Mucosa of descending colon (tissue), 3 donors: ENCODE measurements at regions not wholly inside any gene's neighbourhood (a gene's known extent, or its start where the extent isn't known, plus 50 kb on each side); places are given as distances from the start of the nearest gene placed in this dataset.

Experiments
- ATAC-seq: fragments of 200-7000 bp; cut with Tn5 transposase; one replicate; pipeline ENCODE4 v1.9.1; 2020; ENCODE audit warnings: mild to moderate bottlenecking, moderate library complexity
- DNase-seq, 3 donors: peaks; one replicate each; pipeline ENCODE4 v3.0.0-alpha.2; 2020
- H3K36me3 ChIP-seq: fragments of 200-600 bp; one replicate; pipeline ENCODE4 v1.8.0; 2021; ENCODE audit warnings: low read depth, mild to moderate bottlenecking
- H3K4me1 ChIP-seq: fragments of 200-600 bp; one replicate; pipeline ENCODE4 v1.8.0; 2021; ENCODE audit warnings: low read depth, mild to moderate bottlenecking
- H3K4me3 ChIP-seq: fragments of 200-600 bp; one replicate; pipeline ENCODE4 v1.8.0; 2021; ENCODE audit warnings: mild to moderate bottlenecking
- H3K9me3 ChIP-seq: fragments of 200-600 bp; one replicate; pipeline ENCODE4 v1.8.0; 2021; ENCODE audit warnings: mild to moderate bottlenecking
- intact Hi-C, 2 donors: fragments of 100-400 bp; cut with DNase I in 1 of 2; cut with micrococcal nuclease in 1 of 2; formaldehyde crosslinking; loops; one replicate each; pipeline versions ENCODE4 v1.11.0 to v1.11.1; 2022; cut with DNase I, micrococcal nuclease
- TF ChIP-seq, protein P1 (sequence below): fragments of 200-600 bp; IDR thresholded peaks from one replicate; pipeline ENCODE4 v1.8.0; 2022; ENCODE audit warnings: antibody characterized with exemption, mild to moderate bottlenecking
- donor health status: DM: no; HTN: no; CAD: no; lungs with moderate emphysema.
- donor health status: DM: no; HTN: no; CAD: no.
- donor health status: DM: no; HTN: yes; CAD: no.

DNA sequence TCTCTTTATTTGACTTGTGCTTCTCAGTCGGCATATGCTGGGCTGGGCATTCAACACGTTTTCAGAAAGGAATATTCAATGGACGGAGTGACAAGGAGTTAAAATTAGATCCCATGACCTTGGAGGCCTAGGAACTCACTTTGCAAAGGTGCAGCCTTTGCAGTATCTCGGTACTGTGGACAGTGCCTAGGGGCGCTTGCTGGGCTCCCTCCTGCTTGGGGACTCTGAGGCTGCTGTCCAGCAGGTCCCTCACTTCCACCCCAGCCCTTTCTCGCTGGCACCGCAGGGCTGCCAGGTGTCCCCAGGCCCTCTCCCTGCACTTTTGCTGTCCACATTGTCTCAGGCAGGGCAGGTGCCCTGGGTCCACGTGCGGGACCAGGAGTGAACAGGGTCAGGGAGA is 255.5 kb upstream of the B3GAT1 start:
- intact Hi-C loops = no loop called here
- Histone ChIP-seq H3K4me1 (no peaks in the 10 kb centered on the region), H3K36me3 (no peaks in the 10 kb centered on the region), H3K4me3 (no peak overlapping the region), H3K9me3 (no peaks in the 10 kb centered on the region)
- ATAC-seq (no peak), DNase-seq (no peak)
- TF ChIP-seq, protein P1, sequence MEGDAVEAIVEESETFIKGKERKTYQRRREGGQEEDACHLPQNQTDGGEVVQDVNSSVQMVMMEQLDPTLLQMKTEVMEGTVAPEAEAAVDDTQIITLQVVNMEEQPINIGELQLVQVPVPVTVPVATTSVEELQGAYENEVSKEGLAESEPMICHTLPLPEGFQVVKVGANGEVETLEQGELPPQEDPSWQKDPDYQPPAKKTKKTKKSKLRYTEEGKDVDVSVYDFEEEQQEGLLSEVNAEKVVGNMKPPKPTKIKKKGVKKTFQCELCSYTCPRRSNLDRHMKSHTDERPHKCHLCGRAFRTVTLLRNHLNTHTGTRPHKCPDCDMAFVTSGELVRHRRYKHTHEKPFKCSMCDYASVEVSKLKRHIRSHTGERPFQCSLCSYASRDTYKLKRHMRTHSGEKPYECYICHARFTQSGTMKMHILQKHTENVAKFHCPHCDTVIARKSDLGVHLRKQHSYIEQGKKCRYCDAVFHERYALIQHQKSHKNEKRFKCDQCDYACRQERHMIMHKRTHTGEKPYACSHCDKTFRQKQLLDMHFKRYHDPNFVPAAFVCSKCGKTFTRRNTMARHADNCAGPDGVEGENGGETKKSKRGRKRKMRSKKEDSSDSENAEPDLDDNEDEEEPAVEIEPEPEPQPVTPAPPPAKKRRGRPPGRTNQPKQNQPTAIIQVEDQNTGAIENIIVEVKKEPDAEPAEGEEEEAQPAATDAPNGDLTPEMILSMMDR = no peak

GRCh38 chr11:134667175-134667500 is 255.1 kb upstream of the B3GAT1 start:
- ATAC-seq (no peak), DNase-seq (no peak)
- intact Hi-C loops = no loop called here
- no peaks in the 10 kb centered on the region for H3K36me3 ChIP-seq
- no peaks in the 10 kb centered on the region for H3K9me3 ChIP-seq
- TF ChIP-seq, protein P1 = no peak
- H3K4me1 ChIP-seq = no peaks in the 10 kb centered on the region
- no peak overlapping the region for H3K4me3 ChIP-seq

DNA sequence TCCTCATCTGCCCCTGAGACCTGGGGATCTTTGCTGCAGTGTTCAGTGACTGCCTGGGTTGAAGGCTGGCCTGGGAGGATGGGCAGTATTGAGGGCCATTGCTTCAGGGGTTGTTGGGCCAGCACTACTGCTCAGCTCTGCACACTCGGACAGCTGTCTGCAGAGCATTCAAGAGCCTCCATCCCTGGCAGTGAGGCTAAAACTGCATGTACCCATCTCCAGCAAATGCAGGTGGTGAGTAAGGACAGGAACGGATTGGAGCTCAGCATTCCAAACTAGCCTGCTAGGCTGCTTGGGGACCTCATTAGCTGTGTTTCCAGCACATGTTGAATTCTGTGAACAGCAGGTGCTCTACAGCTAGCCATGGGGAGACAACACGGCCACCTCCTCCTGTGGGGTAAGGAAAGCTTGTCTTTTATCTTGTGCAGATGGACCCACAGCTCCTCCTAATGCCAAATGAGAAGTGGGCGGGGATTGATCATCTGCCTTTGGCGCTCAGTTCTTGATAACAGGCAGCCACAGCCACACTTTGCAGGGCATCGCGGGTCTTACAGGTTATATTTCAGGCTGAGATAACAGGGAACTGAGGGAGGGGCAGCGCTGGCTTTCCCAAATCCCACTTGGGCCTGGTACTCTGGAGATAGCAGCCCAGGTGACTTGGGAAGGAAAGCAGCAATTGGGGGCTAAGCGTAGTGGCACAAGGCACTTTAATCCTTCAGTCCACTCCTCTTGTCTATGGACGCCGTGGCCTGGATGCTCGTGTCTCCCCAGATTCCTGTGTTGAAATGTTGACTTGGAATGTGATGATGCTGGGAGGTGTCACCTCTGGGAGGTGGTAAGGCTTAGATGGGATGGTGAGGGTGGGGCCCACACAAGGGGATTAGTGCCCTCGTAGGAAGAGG is 254.5 kb upstream of the B3GAT1 start:
- H3K36me3 ChIP-seq = no peaks in the 10 kb centered on the region
- no peak for ATAC-seq
- H3K9me3 ChIP-seq = no peaks in the 10 kb centered on the region
- H3K4me1 ChIP-seq = no peaks in the 10 kb centered on the region
- no peak for DNase-seq
- intact Hi-C loops = no loop called here
- TF ChIP-seq, protein P1 = no peak
- H3K4me3 ChIP-seq = no peak overlapping the region

DNA sequence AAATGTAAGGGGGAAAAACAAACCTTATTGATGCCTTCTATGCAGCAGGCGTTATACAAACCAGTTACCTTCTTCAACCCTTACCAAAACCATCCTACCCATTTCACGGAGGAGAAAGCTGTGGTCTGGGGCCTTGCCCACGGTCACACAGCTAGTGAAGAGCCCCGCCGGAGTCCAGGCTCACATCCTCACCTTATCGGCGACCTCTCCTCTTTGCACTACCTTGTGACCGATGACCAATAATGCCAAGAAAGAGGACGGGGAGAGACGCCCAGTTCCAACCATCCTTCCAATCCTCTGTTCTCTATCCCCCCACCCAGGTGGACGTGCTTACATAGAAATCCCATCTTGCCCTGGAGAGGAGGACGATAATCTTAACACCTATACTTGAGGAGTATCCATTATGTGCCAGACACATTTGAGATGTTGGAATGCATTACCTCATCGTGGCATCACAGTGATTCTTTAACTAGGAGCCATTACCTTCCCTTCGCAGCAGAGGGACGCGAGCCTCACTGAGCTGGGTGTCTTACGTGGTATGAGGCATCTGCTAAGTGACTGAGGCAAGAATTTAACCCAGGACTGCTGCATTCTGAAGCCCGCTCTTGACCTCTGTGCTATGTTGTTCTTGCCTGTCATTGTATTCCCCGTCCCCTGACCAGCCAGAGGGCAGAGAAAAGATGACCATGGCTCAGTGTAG is 253.7 kb upstream of the B3GAT1 start:
- intact Hi-C loops = no loop called here
- ATAC-seq (no peak), DNase-seq (no peak)
- no peaks in the 10 kb centered on the region for H3K36me3 ChIP-seq
- no peak overlapping the region for H3K4me3 ChIP-seq
- no peaks in the 10 kb centered on the region for H3K9me3 ChIP-seq
- no peaks in the 10 kb centered on the region for H3K4me1 ChIP-seq
- TF ChIP-seq, protein P1 = no peak

DNA sequence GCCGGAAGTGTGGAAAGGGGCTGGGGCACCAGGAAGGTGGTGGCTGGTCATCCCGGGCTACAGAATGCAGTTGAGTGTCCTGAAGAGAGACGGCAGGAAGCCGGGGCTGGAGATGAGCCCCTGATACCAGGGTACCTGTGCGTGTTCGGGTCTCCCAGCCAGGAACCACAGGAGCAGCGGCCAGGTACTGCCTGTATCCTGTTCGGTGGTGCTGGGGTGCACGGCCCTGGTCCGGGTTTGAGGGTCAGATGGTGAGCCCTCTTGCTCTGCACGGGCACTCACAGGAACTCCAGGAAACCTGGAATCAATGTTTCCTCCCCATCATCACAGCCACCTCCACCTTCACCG is 253.1 kb upstream of the B3GAT1 start:
- H3K36me3 ChIP-seq = no peaks in the 10 kb centered on the region
- no peaks in the 10 kb centered on the region for H3K9me3 ChIP-seq
- no peak overlapping the region for H3K4me3 ChIP-seq
- DNase-seq = no peak
- TF ChIP-seq, protein P1 = no peak
- intact Hi-C loops = no loop called here
- H3K4me1 ChIP-seq = no peaks in the 10 kb centered on the region
- ATAC-seq = no peak
